ENCODE measurements at regions not wholly inside any gene's neighbourhood (a gene's known extent, or its start where the extent isn't known, plus 50 kb on each side); places are given as distances from the start of the nearest gene placed in this dataset.

GRCh38 chr4:99712530-99712929, 54.9 kb upstream of the C4orf54 start:
- DNase-seq (ENCODE audit: low spot score) = no peak

- DNase-seq (ENCODE audit: low spot score) = no peak
Observed at GRCh38 chr4:99712099-99712498, 54.5 kb upstream of the C4orf54 start.

GRCh38 chr4:99711657-99712056, 54.0 kb upstream of the C4orf54 start:
- no peak for DNase-seq (ENCODE audit: low spot score)

GRCh38 chr4:99710681-99711345, 53.2 kb upstream of the C4orf54 start:
- DNase-seq (ENCODE audit: low spot score) = no peak

- no peak for DNase-seq (ENCODE audit: low spot score)
Observed at GRCh38 chr4:99710020-99710419, 52.4 kb upstream of the C4orf54 start.

- DNase-seq (ENCODE audit: low spot score) = no peak
Observed at GRCh38 chr4:99708551-99708950, 50.9 kb upstream of the C4orf54 start.
